ENCODE measurements at regions not wholly inside any gene's neighbourhood (a gene's known extent, or its start where the extent isn't known, plus 50 kb on each side); places are given as distances from the start of the nearest gene placed in this dataset.

DNA sequence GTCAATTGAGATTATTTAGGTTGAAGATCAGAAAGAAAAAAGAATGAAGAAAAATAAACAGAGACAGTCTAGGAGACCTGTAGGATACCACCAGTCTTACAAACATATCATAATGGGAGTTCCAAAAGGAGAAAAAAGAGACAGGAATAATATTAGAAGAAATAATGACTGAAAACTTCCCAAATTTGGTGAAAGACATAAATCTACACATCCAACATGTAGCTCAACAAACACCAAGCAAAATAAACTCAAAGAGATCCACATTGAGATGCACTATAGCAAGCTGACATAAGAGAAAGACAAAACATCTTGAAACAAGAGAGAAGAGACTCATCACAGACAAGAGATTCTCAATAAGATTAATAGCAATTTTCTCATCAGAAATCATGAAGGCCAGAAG is 274.0 kb downstream of the TFCP2L1 start:
- FAIRE-seq, result no peak
- TF ChIP-seq, protein P1, sequence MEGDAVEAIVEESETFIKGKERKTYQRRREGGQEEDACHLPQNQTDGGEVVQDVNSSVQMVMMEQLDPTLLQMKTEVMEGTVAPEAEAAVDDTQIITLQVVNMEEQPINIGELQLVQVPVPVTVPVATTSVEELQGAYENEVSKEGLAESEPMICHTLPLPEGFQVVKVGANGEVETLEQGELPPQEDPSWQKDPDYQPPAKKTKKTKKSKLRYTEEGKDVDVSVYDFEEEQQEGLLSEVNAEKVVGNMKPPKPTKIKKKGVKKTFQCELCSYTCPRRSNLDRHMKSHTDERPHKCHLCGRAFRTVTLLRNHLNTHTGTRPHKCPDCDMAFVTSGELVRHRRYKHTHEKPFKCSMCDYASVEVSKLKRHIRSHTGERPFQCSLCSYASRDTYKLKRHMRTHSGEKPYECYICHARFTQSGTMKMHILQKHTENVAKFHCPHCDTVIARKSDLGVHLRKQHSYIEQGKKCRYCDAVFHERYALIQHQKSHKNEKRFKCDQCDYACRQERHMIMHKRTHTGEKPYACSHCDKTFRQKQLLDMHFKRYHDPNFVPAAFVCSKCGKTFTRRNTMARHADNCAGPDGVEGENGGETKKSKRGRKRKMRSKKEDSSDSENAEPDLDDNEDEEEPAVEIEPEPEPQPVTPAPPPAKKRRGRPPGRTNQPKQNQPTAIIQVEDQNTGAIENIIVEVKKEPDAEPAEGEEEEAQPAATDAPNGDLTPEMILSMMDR (IDR thresholded peaks at IDR 0.05; ENCODE audit: insufficient read depth, missing control alignments), result no peak
- DNase-seq (ENCODE audit: insufficient read length, low spot score), result no peak

DNA sequence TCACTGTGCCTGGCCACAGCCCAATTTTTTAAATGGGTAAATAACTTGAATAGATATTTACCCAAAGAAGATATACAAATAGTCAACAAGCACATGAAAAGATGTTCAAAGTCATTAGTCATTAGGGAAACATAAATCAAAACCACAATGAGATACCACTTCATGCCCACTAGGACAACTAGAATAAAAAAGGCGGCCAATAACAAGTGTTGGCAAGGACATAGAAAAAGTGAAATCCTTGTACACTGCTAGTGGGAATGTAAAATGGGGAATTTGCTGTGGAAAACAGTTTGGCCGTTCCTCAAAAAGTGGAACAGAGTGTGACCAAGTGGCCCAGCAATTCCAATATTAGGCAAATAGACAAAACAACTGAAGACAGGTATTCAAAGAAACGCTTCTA is 270.1 kb downstream of the TFCP2L1 start:
- TF ChIP-seq, protein P1 (IDR thresholded peaks at IDR 0.05; ENCODE audit: insufficient read depth, missing control alignments), result no peak
- FAIRE-seq, result no peak
- DNase-seq (ENCODE audit: insufficient read length, low spot score), result no peak

DNA sequence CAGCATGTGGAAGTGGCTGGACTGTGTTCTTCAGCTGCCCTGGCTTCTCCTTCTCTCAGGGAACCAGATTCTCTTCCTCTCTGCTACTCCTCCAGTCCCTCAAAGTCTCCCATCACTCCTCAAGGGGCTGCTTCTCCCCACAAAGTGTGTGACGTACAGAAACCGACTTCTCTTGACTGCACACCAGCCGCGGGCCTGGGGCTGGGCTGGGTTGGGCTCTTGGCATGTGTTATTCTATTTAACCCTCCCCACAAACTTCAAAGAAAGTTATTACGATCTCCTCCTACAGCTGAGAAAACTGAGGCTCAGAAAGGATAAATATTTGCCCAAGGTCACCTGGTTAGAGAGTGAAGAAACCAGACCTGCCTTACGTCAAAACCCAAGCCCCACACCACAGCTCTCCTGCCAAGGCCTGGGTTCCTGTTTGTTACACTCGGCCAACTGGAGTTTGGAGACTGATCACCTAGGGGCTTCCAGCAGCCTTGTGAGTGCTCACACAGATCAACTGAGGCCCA is 269.0 kb downstream of the TFCP2L1 start:
- TF ChIP-seq, protein P1 (IDR thresholded peaks at IDR 0.05; ENCODE audit: insufficient read depth, missing control alignments), result no peak
- FAIRE-seq (no peak), DNase-seq (ENCODE audit: insufficient read length, low spot score) (no peak)

DNA sequence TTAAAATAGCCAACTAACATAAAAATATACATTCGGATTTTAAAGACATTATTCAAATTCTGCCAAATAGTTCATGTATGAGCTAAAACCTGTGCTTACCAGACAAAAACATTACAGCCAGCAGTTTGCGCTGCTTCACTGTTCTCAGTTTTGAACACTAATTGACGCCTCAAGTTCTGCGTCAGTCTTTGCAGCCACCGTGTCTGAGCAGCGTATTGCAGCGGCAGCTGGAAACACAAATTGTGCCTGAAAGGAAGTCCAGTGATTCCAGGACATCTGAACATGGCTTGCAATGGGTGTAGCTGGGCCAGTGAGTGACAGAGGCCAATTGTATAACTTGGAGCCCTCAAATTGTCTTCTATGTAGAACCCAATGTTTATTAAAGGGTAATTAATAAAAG is 267.6 kb downstream of the TFCP2L1 start:
- no peak for FAIRE-seq
- no peak for DNase-seq (ENCODE audit: insufficient read length, low spot score)
- TF ChIP-seq, protein P1 (IDR thresholded peaks at IDR 0.05; ENCODE audit: insufficient read depth, missing control alignments), result no peak

DNA sequence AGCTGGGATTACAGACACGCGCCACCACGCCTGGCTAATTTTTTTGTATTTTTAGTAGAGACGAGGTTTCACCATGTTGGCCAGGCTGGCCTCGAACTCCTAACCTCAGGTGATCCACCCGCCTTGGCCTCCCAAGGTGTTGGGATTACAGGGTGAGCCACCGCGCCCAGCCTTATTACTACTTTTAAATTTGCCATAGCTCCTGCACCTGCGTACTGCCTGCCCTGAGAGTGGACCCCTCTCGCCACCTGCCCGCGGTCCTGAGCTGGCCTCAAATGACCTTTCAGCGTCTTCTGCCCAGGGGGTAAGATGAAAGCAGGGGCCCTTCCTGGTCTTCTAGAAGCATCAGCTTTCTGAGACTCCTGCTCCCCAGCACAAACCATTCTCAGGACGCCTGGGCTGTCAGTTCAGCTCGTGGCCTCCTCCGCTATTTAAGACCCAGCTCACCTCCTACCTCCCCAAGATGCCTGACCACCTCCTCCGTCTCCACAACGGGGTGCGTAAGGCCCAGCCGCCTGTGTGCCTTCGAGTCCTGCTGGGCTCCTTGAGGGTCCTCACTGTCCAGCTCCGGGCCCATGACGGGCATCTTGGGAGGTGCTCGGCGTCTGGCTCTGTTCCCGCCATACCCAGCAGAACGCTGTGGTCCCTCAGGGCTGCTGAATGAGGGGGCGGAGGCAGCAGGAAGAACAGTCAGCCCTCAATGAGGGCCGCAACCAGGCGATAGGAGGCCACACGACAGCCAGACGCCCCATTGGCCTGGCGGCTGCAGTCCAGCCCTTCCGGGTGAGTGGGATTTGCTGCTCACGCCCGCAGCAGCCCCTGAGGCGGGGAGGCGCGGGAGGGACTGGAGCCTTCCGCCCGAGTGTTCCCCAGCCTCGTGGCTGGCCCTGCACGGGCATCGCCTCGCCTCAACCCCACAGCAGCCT is 266.6 kb downstream of the TFCP2L1 start:
- TF ChIP-seq, protein P1 (IDR thresholded peaks at IDR 0.05; ENCODE audit: insufficient read depth, missing control alignments), result no peak
- FAIRE-seq, result no peak
- no peak for DNase-seq (ENCODE audit: insufficient read length, low spot score)

DNA sequence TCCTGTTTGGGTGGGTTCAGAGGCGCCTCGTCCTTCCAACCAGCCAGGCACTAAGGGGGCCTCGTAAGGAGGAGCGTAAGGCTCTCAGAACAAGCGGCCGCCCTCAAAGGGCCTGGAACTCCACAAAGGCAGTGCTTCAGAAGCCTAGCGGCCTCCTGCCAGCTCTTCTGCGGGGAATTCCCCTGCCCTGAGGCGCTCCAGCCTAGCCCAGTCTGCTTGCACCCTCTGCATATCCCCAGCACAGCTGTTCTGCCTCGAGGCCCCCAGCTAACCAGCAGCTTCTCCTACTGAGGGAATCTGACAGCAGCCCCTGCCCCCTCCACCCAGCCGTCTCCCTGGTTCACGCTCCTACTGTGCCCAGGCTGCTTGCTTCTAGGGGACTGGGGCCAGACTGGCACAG is 265.9 kb downstream of the TFCP2L1 start:
- TF ChIP-seq, protein P1 (IDR thresholded peaks at IDR 0.05; ENCODE audit: insufficient read depth, missing control alignments), result no peak
- no peak for DNase-seq (ENCODE audit: insufficient read length, low spot score)
- no peak for FAIRE-seq

DNA sequence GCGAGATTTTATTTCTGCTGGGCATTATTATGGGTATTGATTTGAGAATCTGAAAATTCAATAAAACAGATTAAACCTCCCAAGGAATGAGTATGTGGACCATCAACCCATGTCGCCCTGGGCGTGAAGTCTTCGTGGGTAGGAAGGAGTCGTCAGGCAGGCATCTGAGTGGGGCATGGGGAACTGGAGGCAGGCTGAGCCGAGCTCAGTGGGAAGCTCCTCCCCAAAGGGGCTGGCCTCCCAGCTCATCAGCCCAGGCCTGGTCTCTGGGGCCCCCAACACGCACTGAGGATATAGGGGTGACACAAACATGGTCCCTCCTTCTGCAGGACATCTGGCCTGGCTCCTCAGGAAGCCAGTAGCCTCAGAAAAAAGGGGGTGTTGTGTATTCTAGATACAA is 265.2 kb downstream of the TFCP2L1 start:
- no peak for FAIRE-seq
- no peak for DNase-seq (ENCODE audit: insufficient read length, low spot score)
- TF ChIP-seq, protein P1 (IDR thresholded peaks at IDR 0.05; ENCODE audit: insufficient read depth, missing control alignments), result no peak

All from D721Med (cell line).